ENCODE measurements at regions not wholly inside any gene's neighbourhood (a gene's known extent, or its start where the extent isn't known, plus 50 kb on each side); places are given as distances from the start of the nearest gene placed in this dataset.

GRCh38 chr5:58018016-58018415, 441.9 kb downstream of the PLK2 start:
- no peak for TF ChIP-seq CTCF (conservative IDR thresholded peaks at IDR 0.05)
- no peak for DNase-seq
- Mint-ChIP-seq H3K9me3 (no peaks in the 10 kb centered on the region), H3K36me3 (ENCODE audit: low read depth) (no peaks in the 10 kb centered on the region), H3K4me3 (no peak overlapping the region), H3K4me1 (peaks cover 14% of the 10 kb centered on the region), H3K27me3 (ENCODE audit: insufficient read depth) (no peaks in the 10 kb centered on the region), H3K27ac (no peak overlapping the region)
- Histone ChIP-seq H3K27me3 (ENCODE audit: control insufficient read depth, insufficient read depth, low read length, poor library complexity, severe bottlenecking) (no peaks in the 10 kb centered on the region), H3K9me3 (ENCODE audit: control insufficient read depth, low read length) (no peaks in the 10 kb centered on the region), H3K9ac (ENCODE audit: extremely low read depth, low read length, poor library complexity, severe bottlenecking) (no peak overlapping the region), H3K27ac (ENCODE audit: low read depth, low read length) (no peak overlapping the region), H3K36me3 (ENCODE audit: control insufficient read depth, insufficient read depth, low read length) (no peaks in the 10 kb centered on the region), H3K4me3 (ENCODE audit: low read length) (no peak overlapping the region), H3K4me1 (ENCODE audit: control insufficient read depth, insufficient read depth, low read length) (peaks cover 4% of the 10 kb centered on the region)
- 94% methylated on average over 1 of the region's 1 CpG; no CpG with 5 or more reads in 1 of the 2 experiments for WGBS, 2 experiments (ENCODE audit: insufficient coverage in 1 of 2, insufficient read length in 1 of 2)

GRCh38 chr5:58016877-58017276, 443.0 kb downstream of the PLK2 start:
- peaks cover 4% of the 10 kb centered on the region for H3K4me1 ChIP-seq (ENCODE audit: control insufficient read depth, insufficient read depth, low read length)
- whole genome bisulfite sequencing, 2 experiments (ENCODE audit: insufficient coverage in 1 of 2, insufficient read length in 1 of 2), result 64 to 88% methylated on average over 2 of the region's 2 CpGs
- no peaks in the 10 kb centered on the region for H3K36me3 ChIP-seq (ENCODE audit: control insufficient read depth, insufficient read depth, low read length)
- H3K9me3 ChIP-seq (ENCODE audit: control insufficient read depth, low read length), result no peaks in the 10 kb centered on the region
- H3K9me3 Mint-ChIP-seq, result no peaks in the 10 kb centered on the region
- no peak overlapping the region for H3K27ac Mint-ChIP-seq
- peak overlapping the region; percentile 36 for H3K27ac ChIP-seq (ENCODE audit: low read depth, low read length)
- no peak for DNase-seq
- peaks cover 14% of the 10 kb centered on the region for H3K4me1 Mint-ChIP-seq
- no peak overlapping the region for H3K4me3 Mint-ChIP-seq
- no peak overlapping the region for H3K4me3 ChIP-seq (ENCODE audit: low read length)
- no peaks in the 10 kb centered on the region for H3K27me3 Mint-ChIP-seq (ENCODE audit: insufficient read depth)
- H3K27me3 ChIP-seq (ENCODE audit: control insufficient read depth, insufficient read depth, low read length, poor library complexity, severe bottlenecking), result no peaks in the 10 kb centered on the region
- TF ChIP-seq CTCF (conservative IDR thresholded peaks at IDR 0.05), result no peak
- H3K36me3 Mint-ChIP-seq (ENCODE audit: low read depth), result no peaks in the 10 kb centered on the region
- no peak overlapping the region for H3K9ac ChIP-seq (ENCODE audit: extremely low read depth, low read length, poor library complexity, severe bottlenecking)

GRCh38 chr5:58016358-58016757, 443.5 kb downstream of the PLK2 start:
- H3K9ac ChIP-seq (ENCODE audit: extremely low read depth, low read length, poor library complexity, severe bottlenecking), result no peak overlapping the region
- Mint-ChIP-seq H3K9me3 (no peaks in the 10 kb centered on the region), H3K4me3 (no peak overlapping the region), H3K36me3 (ENCODE audit: low read depth) (no peaks in the 10 kb centered on the region), H3K27me3 (ENCODE audit: insufficient read depth) (no peaks in the 10 kb centered on the region), H3K27ac (no peak overlapping the region), H3K4me1 (peaks cover 11% of the 10 kb centered on the region)
- no peak overlapping the region for H3K4me3 ChIP-seq (ENCODE audit: low read length)
- no peaks in the 10 kb centered on the region for H3K27me3 ChIP-seq (ENCODE audit: control insufficient read depth, insufficient read depth, low read length, poor library complexity, severe bottlenecking)
- DNase-seq, result no peak
- 77 to 95% methylated on average over 3 to 6 of the region's 6 CpGs for WGBS, 2 experiments (ENCODE audit: insufficient coverage in 1 of 2, insufficient read length in 1 of 2)
- no peaks in the 10 kb centered on the region for H3K36me3 ChIP-seq (ENCODE audit: control insufficient read depth, insufficient read depth, low read length)
- no peak for TF ChIP-seq CTCF (conservative IDR thresholded peaks at IDR 0.05)
- H3K9me3 ChIP-seq (ENCODE audit: control insufficient read depth, low read length), result no peaks in the 10 kb centered on the region
- peak overlapping the region; percentile 36 for H3K27ac ChIP-seq (ENCODE audit: low read depth, low read length)
- peaks cover 4% of the 10 kb centered on the region for H3K4me1 ChIP-seq (ENCODE audit: control insufficient read depth, insufficient read depth, low read length)

Measured in endodermal cell (in vitro differentiated cells).